HepG2 (cell line): ENCODE measurements at regions not wholly inside any gene's neighbourhood (a gene's known extent, or its start where the extent isn't known, plus 50 kb on each side); places are given as distances from the start of the nearest gene placed in this dataset.
A peak's percentile ranks its signal among the peaks of the same experiment; 100 is the strongest.

ENCODE experiments used
- ATAC-seq: fragments of 200-7000 bp; cut with Tn5 transposase; 3 replicates; pipeline ENCODE4 v1.9.1; 2020; ENCODE audit warnings: mild to moderate bottlenecking, moderate library complexity
- BruUV-seq: library from RNA; stranded (reverse); fragments of 400-500 nt; replicated peaks from 2 replicates; lab custom pipeline; 2021; lab: Mats Ljungman, UMichigan
- CTCF ChIA-PET: fragments of 300-600 bp; formaldehyde crosslinking; extraction: SDS; loops from one replicate; lab custom pipeline; 2021; ENCODE audit warnings: low total read pairs, inconsistent platforms, low intra/inter-chr PET ratio; lab: Yijun Ruan, JAX
- POLR2A ChIA-PET: fragments of 350-600 bp; sonication (Branson Sonifier 250); formaldehyde crosslinking; loops from one replicate; lab custom pipeline; 2020; ENCODE audit warnings: antibody characterized with exemption, inconsistent platforms; lab: Yijun Ruan, JAX
- DNase-seq: peaks from one replicate; pipeline ENCODE4 v3.0.0-alpha.2; 2015; ENCODE audit warnings: low spot score
- FAIRE-seq: peaks from 3 replicates; lab custom pipeline; 2011; peaks lifted over from hg19 to GRCh38; lab: Jason Lieb, UNC
- H2AFZ ChIP-seq: one replicate; pipeline ENCODE4 v1.6.1; 2011; ENCODE audit warnings: low read length, inconsistent platforms
- H3K27ac ChIP-seq: fragments of 300-600 bp; 3 replicates; pipeline ENCODE4 v1.8.0; 2011; ENCODE audit warnings: mixed run types, mild to moderate bottlenecking, mixed read lengths, low read length, inconsistent platforms; ENCODE audit not compliant: insufficient read depth; ENCODE audit errors: extremely low read length
- H3K27me3 ChIP-seq, 2 experiments: fragments of 200-600 bp in 1 of 2; 2 replicates in 1 of 2; 3 replicates in 1 of 2; pipeline versions ENCODE4 v1.6.0 to v1.8.0; 2011; ENCODE audit warnings: low read length in 2 of 2, mild to moderate bottlenecking in 2 of 2, moderate library complexity in 2 of 2, inconsistent platforms in 1 of 2; ENCODE audit not compliant: insufficient read depth in 2 of 2, control insufficient read depth in 1 of 2
- H3K36me3 ChIP-seq, 2 experiments: fragments of 200-600 bp in 1 of 2; replicated peaks in 1 of 2; 2 replicates in 1 of 2; 3 replicates in 1 of 2; pipeline versions ENCODE4 v1.5.1 to v1.8.0; 2011; ENCODE audit warnings: low read length in 2 of 2, inconsistent platforms in 1 of 2; ENCODE audit not compliant: insufficient read depth in 2 of 2, control insufficient read depth in 1 of 2
- H3K4me1 ChIP-seq: 2 replicates; pipeline ENCODE4 v1.5.1; 2012; ENCODE audit warnings: low read length, inconsistent platforms; ENCODE audit not compliant: insufficient read depth
- H3K4me2 ChIP-seq: 2 replicates; pipeline ENCODE4 v1.6.0; 2011; ENCODE audit warnings: low read depth, low read length, inconsistent platforms
- H3K4me3 ChIP-seq, 3 experiments: fragments of 200-600 bp in 1 of 3; sonication (generic), shearing (Covaris generic) in 1 of 3; replicated peaks in 1 of 3; 2 replicates each; pipeline ENCODE4 v1.5.1; 2011 to 2016; ENCODE audit warnings: low read length in 3 of 3, inconsistent platforms in 2 of 3, low read depth in 2 of 3, mild to moderate bottlenecking in 2 of 3, control low read depth in 1 of 3, mixed read lengths in 1 of 3; ENCODE audit not compliant: insufficient read depth in 1 of 3
- H3K79me2 ChIP-seq: one replicate; pipeline ENCODE4 v1.6.1; 2011; ENCODE audit warnings: low read length, inconsistent platforms; ENCODE audit not compliant: insufficient read depth
- H3K9ac ChIP-seq: 2 replicates; pipeline ENCODE4 v1.6.0; 2011; ENCODE audit warnings: mild to moderate bottlenecking, low read depth, low read length, inconsistent platforms; ENCODE audit not compliant: insufficient read depth
- H3K9me3 ChIP-seq: 2 replicates; pipeline ENCODE4 v1.5.1; 2012; ENCODE audit warnings: mild to moderate bottlenecking, low read length
- H4K20me1 ChIP-seq: 2 replicates; pipeline ENCODE4 v1.6.0; 2011; ENCODE audit warnings: inconsistent platforms, mild to moderate bottlenecking, low read length, moderate library complexity; ENCODE audit not compliant: insufficient read depth
- ARID2 ChIP-seq: sonication (generic); formaldehyde crosslinking; IDR thresholded peaks from 2 replicates; pipeline ENCODE4 v1.8.1; 2022; ENCODE audit warnings: mild to moderate bottlenecking, missing genetic modification reagents, borderline replicate concordance
- ATAD3A ChIP-seq: sonication (generic); formaldehyde crosslinking; IDR thresholded peaks from 2 replicates; pipeline ENCODE4 v1.4.0; 2020; ENCODE audit warnings: missing genetic modification reagents
- DMAP1 ChIP-seq: IDR thresholded peaks from 2 replicates; pipeline ENCODE4 v1.6.1; 2016
- FOXA1 ChIP-seq, 2 experiments: fragments of 450-650 bp in 1 of 2; sonication (generic) in 1 of 2; formaldehyde crosslinking in 1 of 2; IDR thresholded peaks; 2 replicates each; pipeline versions ENCODE4 v1.4.0 to v1.6.1; 2016 to 2020; ENCODE audit warnings: missing genetic modification reagents in 1 of 2
- HNF4A ChIP-seq: sonication (generic); formaldehyde crosslinking; IDR thresholded peaks from 2 replicates; pipeline ENCODE4 v1.4.0; 2020; ENCODE audit warnings: missing genetic modification reagents
- HNF4G ChIP-seq, 2 experiments: sonication (generic) in 1 of 2; formaldehyde crosslinking in 1 of 2; IDR thresholded peaks; 2 replicates each; pipeline versions ENCODE4 v1.4.0 to v1.6.1; 2011 to 2020; ENCODE audit warnings: borderline replicate concordance in 2 of 2, low read depth in 2 of 2, mild to moderate bottlenecking in 2 of 2, low read length in 1 of 2, missing genetic modification reagents in 1 of 2, moderate library complexity in 1 of 2
- KMT2B ChIP-seq: IDR thresholded peaks from 2 replicates; pipeline ENCODE4 v1.6.1; 2016; ENCODE audit warnings: missing genetic modification reagents, missing compliant biosample characterization
- MYC ChIP-seq: sonication (generic); formaldehyde crosslinking; IDR thresholded peaks from 2 replicates; pipeline ENCODE4 v1.9.0; 2021; ENCODE audit warnings: missing genetic modification reagents, borderline replicate concordance
- SOX13 ChIP-seq, 3 experiments: fragments of 450-650 bp in 1 of 3; sonication (generic) in 1 of 3; formaldehyde crosslinking in 1 of 3; IDR thresholded peaks in 2 of 3; conservative IDR thresholded peaks in 1 of 3; 2 replicates each; pipeline versions ENCODE4 v1.5.0 to v1.6.1; 2016 to 2020; ENCODE audit warnings: antibody characterized with exemption in 1 of 3, mild to moderate bottlenecking in 1 of 3, missing compliant biosample characterization in 1 of 3, missing genetic modification reagents in 1 of 3, moderate library complexity in 1 of 3
- TBX3 ChIP-seq: fragments of 450-650 bp; IDR thresholded peaks from 2 replicates; pipeline ENCODE4 v1.6.1; 2017; ENCODE audit warnings: antibody characterized with exemption, mild to moderate bottlenecking, inconsistent platforms, borderline replicate concordance
- ZFP37 ChIP-seq: sonication (generic); formaldehyde crosslinking; IDR thresholded peaks from 2 replicates; pipeline ENCODE4 v1.4.0; 2020; ENCODE audit warnings: missing genetic modification reagents, borderline replicate concordance
- WGBS: methylation state at CpG from one replicate; pipeline ENCODE4 v1.1.6; 2017; ENCODE audit warnings: low lambda C conversion rate; 5-methylcytosine and 5-hydroxymethylcytosine counted together
- in situ Hi-C: cut with HindIII; loops from 2 replicates; pipeline ENCODE4 v1.10.0; 2017; ENCODE audit warnings: low pct_unique_long_range_greater_than_20kb; ENCODE audit not compliant: extremely low pct_ligation_motif_present
- intact Hi-C: fragments of 100-400 bp; cut with micrococcal nuclease; formaldehyde crosslinking; loops from one replicate; pipeline ENCODE4 v1.10.0; 2022; ENCODE audit not compliant: unreplicated experiment
- TF ChIP-seq, protein P1 (sequence below): sonication (generic); formaldehyde crosslinking; IDR thresholded peaks from 2 replicates; pipeline ENCODE4 v1.8.0; 2022; ENCODE audit warnings: missing genetic modification reagents, mild to moderate bottlenecking, moderate library complexity, borderline replicate concordance
- TF ChIP-seq, protein P2 (sequence below): sonication (generic); formaldehyde crosslinking; conservative IDR thresholded peaks from 2 replicates; pipeline ENCODE4 v1.4.0; 2020; ENCODE audit warnings: mild to moderate bottlenecking, missing genetic modification reagents, moderate library complexity
- TF ChIP-seq, protein P3 (sequence below): sonication (generic); formaldehyde crosslinking; IDR thresholded peaks from 2 replicates; pipeline ENCODE4 v1.4.0; 2020; ENCODE audit warnings: missing genetic modification reagents, mild to moderate bottlenecking, borderline replicate concordance

DNA sequence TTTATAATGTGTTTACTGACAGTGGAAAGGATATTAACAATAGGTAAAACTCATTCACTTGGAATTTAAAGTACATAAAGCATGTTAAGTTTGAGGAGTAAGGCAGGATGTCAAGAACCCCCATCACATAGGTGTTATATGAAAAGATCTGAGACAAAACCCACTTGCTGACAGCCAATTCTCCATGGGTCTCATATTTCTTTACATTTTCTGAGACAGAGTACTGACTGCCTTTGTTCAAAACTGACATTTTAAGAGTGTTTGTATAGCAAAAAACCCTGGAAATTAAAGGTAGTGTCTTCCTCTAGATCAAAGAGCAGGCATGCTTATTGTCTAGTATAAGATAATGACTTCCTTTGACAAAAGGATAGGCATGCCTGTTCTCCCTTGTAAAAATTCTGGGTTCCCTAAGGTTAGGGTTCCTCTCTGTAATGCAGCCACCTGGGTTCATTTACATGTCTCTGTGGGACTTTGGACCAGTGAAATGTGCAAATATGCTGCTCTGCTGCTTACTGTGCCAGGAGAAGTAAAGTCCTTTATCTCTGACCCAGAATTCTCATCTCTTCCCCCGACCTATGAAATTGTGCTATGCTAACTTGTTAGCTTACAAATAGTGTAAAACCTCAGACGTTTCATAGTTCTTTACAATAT, 123.6 kb downstream of the PCDH18 start:
- peaks cover 20% of the 10 kb centered on the region for H3K4me1 ChIP-seq
- intact Hi-C loops = no loop called here
- H4K20me1 ChIP-seq = no peaks in the 10 kb centered on the region
- H3K36me3 ChIP-seq = no peaks in the 10 kb centered on the region
- POLR2A ChIA-PET = no interaction called here
- H3K9me3 ChIP-seq = no peaks in the 10 kb centered on the region
- no peaks in the 10 kb centered on the region for H3K79me2 ChIP-seq
- DNase-seq = peak; percentile 29
- H2AFZ ChIP-seq = no peak overlapping the region
- in situ Hi-C loops = no loop called here
- CTCF ChIA-PET = no interaction called here
- no peak overlapping the region for H3K9ac ChIP-seq
- H3K4me3 ChIP-seq = no peak overlapping the region
- no peak overlapping the region for H3K27ac ChIP-seq
- no peaks in the 10 kb centered on the region; a peak in 1 of 5 replicates for H3K27me3 ChIP-seq
- FAIRE-seq = no peak
- 0 out of 2 replicates have a peak overlapping the region, but pooled peaks have one; percentile 18 for H3K4me2 ChIP-seq
- ATAC-seq = peak; percentile 99
- WGBS = 3% methylated on average over 2 of the region's 2 CpGs
- BruUV-seq = no TSS peak
- TF ChIP-seq, protein P1, sequence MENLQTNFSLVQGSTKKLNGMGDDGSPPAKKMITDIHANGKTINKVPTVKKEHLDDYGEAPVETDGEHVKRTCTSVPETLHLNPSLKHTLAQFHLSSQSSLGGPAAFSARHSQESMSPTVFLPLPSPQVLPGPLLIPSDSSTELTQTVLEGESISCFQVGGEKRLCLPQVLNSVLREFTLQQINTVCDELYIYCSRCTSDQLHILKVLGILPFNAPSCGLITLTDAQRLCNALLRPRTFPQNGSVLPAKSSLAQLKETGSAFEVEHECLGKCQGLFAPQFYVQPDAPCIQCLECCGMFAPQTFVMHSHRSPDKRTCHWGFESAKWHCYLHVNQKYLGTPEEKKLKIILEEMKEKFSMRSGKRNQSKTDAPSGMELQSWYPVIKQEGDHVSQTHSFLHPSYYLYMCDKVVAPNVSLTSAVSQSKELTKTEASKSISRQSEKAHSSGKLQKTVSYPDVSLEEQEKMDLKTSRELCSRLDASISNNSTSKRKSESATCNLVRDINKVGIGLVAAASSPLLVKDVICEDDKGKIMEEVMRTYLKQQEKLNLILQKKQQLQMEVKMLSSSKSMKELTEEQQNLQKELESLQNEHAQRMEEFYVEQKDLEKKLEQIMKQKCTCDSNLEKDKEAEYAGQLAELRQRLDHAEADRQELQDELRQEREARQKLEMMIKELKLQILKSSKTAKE (CRISPR knock-in tag) = no peak
- TF ChIP-seq KMT2B (CRISPR knock-in tag) (no peak), ATAD3A (CRISPR knock-in tag) (no peak), HNF4A (CRISPR knock-in tag) (peak; percentile 76), FOXA1 (IDR thresholded peaks at IDR 0.05) (no peak), FOXA1 (CRISPR knock-in tag; IDR thresholded peaks at IDR 0.05) (no peak), TBX3 (no peak), DMAP1 (CRISPR knock-in tag) (no peak), SOX13 (IDR thresholded peaks at IDR 0.05) (no peak), SOX13 (CRISPR knock-in tag; conservative IDR thresholded peaks at IDR 0.05 in 1 of 2, IDR thresholded peaks at IDR 0.05 in 1 of 2) (peak in 1 of 2 experiments; percentile 15; a peak in 1 of 4 replicates), ARID2 (no peak), HNF4G (IDR thresholded peaks at IDR 0.05; ENCODE audit: borderline replicate concordance, low read depth, low read length) (peak; percentile 37; the same call in 1 of the 2 replicates), HNF4G (CRISPR knock-in tag; IDR thresholded peaks at IDR 0.05; ENCODE audit: borderline replicate concordance, low read depth) (no peak), MYC (CRISPR knock-in tag) (no peak), ZFP37 (CRISPR knock-in tag) (no peak)
- TF ChIP-seq, protein P2, sequence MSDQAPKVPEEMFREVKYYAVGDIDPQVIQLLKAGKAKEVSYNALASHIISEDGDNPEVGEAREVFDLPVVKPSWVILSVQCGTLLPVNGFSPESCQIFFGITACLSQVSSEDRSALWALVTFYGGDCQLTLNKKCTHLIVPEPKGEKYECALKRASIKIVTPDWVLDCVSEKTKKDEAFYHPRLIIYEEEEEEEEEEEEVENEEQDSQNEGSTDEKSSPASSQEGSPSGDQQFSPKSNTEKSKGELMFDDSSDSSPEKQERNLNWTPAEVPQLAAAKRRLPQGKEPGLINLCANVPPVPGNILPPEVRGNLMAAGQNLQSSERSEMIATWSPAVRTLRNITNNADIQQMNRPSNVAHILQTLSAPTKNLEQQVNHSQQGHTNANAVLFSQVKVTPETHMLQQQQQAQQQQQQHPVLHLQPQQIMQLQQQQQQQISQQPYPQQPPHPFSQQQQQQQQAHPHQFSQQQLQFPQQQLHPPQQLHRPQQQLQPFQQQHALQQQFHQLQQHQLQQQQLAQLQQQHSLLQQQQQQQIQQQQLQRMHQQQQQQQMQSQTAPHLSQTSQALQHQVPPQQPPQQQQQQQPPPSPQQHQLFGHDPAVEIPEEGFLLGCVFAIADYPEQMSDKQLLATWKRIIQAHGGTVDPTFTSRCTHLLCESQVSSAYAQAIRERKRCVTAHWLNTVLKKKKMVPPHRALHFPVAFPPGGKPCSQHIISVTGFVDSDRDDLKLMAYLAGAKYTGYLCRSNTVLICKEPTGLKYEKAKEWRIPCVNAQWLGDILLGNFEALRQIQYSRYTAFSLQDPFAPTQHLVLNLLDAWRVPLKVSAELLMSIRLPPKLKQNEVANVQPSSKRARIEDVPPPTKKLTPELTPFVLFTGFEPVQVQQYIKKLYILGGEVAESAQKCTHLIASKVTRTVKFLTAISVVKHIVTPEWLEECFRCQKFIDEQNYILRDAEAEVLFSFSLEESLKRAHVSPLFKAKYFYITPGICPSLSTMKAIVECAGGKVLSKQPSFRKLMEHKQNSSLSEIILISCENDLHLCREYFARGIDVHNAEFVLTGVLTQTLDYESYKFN = 0 out of 2 replicates have a peak, but pooled peaks have one; percentile 25
- TF ChIP-seq, protein P3, sequence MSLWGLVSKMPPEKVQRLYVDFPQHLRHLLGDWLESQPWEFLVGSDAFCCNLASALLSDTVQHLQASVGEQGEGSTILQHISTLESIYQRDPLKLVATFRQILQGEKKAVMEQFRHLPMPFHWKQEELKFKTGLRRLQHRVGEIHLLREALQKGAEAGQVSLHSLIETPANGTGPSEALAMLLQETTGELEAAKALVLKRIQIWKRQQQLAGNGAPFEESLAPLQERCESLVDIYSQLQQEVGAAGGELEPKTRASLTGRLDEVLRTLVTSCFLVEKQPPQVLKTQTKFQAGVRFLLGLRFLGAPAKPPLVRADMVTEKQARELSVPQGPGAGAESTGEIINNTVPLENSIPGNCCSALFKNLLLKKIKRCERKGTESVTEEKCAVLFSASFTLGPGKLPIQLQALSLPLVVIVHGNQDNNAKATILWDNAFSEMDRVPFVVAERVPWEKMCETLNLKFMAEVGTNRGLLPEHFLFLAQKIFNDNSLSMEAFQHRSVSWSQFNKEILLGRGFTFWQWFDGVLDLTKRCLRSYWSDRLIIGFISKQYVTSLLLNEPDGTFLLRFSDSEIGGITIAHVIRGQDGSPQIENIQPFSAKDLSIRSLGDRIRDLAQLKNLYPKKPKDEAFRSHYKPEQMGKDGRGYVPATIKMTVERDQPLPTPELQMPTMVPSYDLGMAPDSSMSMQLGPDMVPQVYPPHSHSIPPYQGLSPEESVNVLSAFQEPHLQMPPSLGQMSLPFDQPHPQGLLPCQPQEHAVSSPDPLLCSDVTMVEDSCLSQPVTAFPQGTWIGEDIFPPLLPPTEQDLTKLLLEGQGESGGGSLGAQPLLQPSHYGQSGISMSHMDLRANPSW (CRISPR knock-in tag) = no peak
